Smooth muscle cell (in vitro differentiated cells): ENCODE measurements at regions not wholly inside any gene's neighbourhood (a gene's known extent, or its start where the extent isn't known, plus 50 kb on each side); places are given as distances from the start of the nearest gene placed in this dataset.

ENCODE experiments used
- DNase-seq: peaks from one replicate; lab custom pipeline; 2025; ENCODE audit not compliant: unreplicated experiment; lab: John Stamatoyannopoulos, UW
- H2AFZ ChIP-seq: fragments of 200-600 bp; sonication (generic); 2 replicates; pipeline ENCODE4 v1.6.0; 2016; ENCODE audit warnings: antibody characterized with exemption, low read depth, mild to moderate bottlenecking
- H3F3A ChIP-seq: fragments of 200-600 bp; sonication (generic); 2 replicates; pipeline ENCODE4 v1.6.0; 2017; ENCODE audit warnings: antibody characterized with exemption, low read depth
- H3K27ac ChIP-seq: fragments of 200-600 bp; sonication (generic); 2 replicates; pipeline ENCODE4 v1.5.1; 2016; ENCODE audit warnings: low read depth, mild to moderate bottlenecking
- H3K27me3 ChIP-seq: fragments of 200-600 bp; sonication (generic); 2 replicates; pipeline ENCODE4 v1.6.1; 2016; ENCODE audit warnings: low read depth, mild to moderate bottlenecking
- H3K36me3 ChIP-seq: fragments of 200-600 bp; sonication (generic); 2 replicates; pipeline ENCODE4 v1.5.1; 2016; ENCODE audit warnings: low read depth
- H3K4me1 ChIP-seq: fragments of 200-600 bp; sonication (generic); 2 replicates; pipeline ENCODE4 v1.5.1; 2016; ENCODE audit warnings: low read depth
- H3K4me2 ChIP-seq: fragments of 200-600 bp; sonication (generic); 2 replicates; pipeline ENCODE4 v1.6.0; 2016; ENCODE audit warnings: mild to moderate bottlenecking
- H3K4me3 ChIP-seq: fragments of 200-600 bp; sonication (generic); 2 replicates; pipeline ENCODE4 v1.5.1; 2016; ENCODE audit warnings: mild to moderate bottlenecking
- H3K79me2 ChIP-seq: fragments of 200-600 bp; sonication (generic); 2 replicates; pipeline ENCODE4 v1.6.0; 2016; ENCODE audit warnings: low read depth, mild to moderate bottlenecking
- H3K9ac ChIP-seq: fragments of 200-600 bp; sonication (generic); 2 replicates; pipeline ENCODE4 v1.6.0; 2016; ENCODE audit warnings: low read depth
- H3K9me3 ChIP-seq: fragments of 200-600 bp; sonication (generic); replicated peaks from 2 replicates; pipeline ENCODE4 v1.5.1; 2016; ENCODE audit warnings: low read depth
- H4K20me1 ChIP-seq: fragments of 200-600 bp; sonication (generic); 2 replicates; pipeline ENCODE4 v1.6.0; 2016; ENCODE audit warnings: low read depth
- WGBS: methylation state at CpG from one replicate; pipeline ENCODE4 v1.1.7; 2016; ENCODE audit warnings: low lambda C conversion rate; 5-methylcytosine and 5-hydroxymethylcytosine counted together
- TF ChIP-seq, protein P1 (sequence below): fragments of 200-600 bp; sonication (generic); IDR thresholded peaks from 2 replicates; pipeline ENCODE4 v1.5.1; 2017; ENCODE audit warnings: borderline replicate concordance, mild to moderate bottlenecking, antibody characterized with exemption; ENCODE audit not compliant: insufficient read depth, poor library complexity, severe bottlenecking

DNA sequence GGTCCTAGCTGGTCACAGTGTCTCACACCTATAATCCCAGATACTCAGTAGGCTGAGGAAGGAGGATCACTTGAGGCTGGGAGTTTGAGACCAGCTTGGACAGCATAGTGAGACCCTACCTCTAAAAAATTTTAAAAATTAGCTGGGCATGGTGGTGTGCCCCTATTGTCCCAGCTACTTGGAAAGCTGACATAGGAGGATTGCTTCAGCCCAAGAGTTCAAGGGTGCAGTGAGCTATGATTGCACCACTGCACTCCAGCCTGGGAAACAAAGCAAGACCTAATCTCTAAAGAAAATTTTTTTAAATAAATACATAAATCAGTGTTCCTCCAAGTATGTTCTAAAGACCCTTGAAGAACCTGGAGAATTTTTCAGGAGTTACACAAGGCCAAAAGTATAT is 50.6 kb upstream of the GNAO1 start:
- H3K27me3 ChIP-seq, result no peaks in the 10 kb centered on the region
- no peaks in the 10 kb centered on the region for H3K9me3 ChIP-seq
- H3K4me2 ChIP-seq, result no peak overlapping the region
- TF ChIP-seq, protein P1, sequence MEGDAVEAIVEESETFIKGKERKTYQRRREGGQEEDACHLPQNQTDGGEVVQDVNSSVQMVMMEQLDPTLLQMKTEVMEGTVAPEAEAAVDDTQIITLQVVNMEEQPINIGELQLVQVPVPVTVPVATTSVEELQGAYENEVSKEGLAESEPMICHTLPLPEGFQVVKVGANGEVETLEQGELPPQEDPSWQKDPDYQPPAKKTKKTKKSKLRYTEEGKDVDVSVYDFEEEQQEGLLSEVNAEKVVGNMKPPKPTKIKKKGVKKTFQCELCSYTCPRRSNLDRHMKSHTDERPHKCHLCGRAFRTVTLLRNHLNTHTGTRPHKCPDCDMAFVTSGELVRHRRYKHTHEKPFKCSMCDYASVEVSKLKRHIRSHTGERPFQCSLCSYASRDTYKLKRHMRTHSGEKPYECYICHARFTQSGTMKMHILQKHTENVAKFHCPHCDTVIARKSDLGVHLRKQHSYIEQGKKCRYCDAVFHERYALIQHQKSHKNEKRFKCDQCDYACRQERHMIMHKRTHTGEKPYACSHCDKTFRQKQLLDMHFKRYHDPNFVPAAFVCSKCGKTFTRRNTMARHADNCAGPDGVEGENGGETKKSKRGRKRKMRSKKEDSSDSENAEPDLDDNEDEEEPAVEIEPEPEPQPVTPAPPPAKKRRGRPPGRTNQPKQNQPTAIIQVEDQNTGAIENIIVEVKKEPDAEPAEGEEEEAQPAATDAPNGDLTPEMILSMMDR, result no peak
- no peak overlapping the region for H2AFZ ChIP-seq
- no peak for DNase-seq
- no peaks in the 10 kb centered on the region for H3K4me1 ChIP-seq
- H3K36me3 ChIP-seq, result no peaks in the 10 kb centered on the region
- no peak overlapping the region for H3K27ac ChIP-seq
- no peak overlapping the region for H3K4me3 ChIP-seq
- no peak overlapping the region for H3K9ac ChIP-seq
- H3F3A ChIP-seq, result no peaks in the 10 kb centered on the region
- H3K79me2 ChIP-seq, result no peaks in the 10 kb centered on the region
- H4K20me1 ChIP-seq, result no peaks in the 10 kb centered on the region

DNA sequence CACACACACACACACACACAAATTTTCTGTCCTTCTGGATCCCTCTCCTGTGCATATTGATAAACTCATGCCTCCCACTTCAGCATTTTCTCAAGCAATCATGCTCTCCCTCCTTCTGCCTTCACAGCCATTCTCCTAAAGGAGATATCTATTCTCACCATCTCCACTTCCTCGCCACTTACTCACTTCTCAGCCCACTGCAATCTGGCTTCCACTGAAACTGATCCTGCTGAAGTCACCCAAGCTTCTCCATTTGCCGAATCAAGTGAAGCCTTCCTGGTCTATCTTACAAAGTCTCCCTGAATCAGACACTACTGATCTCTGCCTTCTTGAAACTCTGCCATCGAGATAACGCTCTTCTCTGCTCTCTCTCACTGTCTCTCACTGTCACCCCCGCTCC is 54.0 kb upstream of the GNAO1 start:
- whole genome bisulfite sequencing, result 38% methylated on average over 5 of the region's 5 CpGs

DNA sequence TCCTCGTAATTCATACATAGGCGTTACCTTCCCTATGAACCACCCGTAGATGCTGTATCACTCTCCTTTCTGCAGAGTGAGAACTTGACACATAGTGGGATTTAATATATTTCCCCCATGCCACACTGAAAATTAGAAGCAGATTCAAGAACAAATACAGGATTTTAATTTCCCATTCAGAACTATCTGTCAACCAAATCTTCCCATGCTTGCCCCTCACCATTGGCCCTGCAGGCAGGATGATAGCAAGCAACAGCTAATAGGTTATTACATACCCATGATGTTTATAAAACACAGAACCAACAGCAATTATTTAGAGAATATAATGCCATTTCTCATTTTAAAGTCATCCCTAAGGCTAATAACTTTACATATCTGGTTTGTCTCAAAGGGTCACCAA is 55.0 kb upstream of the GNAO1 start:
- DNase-seq, result no peak
- Histone ChIP-seq H4K20me1 (no peaks in the 10 kb centered on the region), H3K9ac (no peak overlapping the region), H3K4me2 (no peak overlapping the region), H3K4me3 (no peak overlapping the region), H3K36me3 (no peaks in the 10 kb centered on the region), H3K27me3 (peaks cover 15% of the 10 kb centered on the region), H2AFZ (no peak overlapping the region), H3K27ac (no peak overlapping the region), H3K4me1 (no peaks in the 10 kb centered on the region), H3K79me2 (no peaks in the 10 kb centered on the region), H3F3A (no peaks in the 10 kb centered on the region), H3K9me3 (no peaks in the 10 kb centered on the region)
- 62% methylated on average over 3 of the region's 3 CpGs for WGBS
- TF ChIP-seq, protein P1, result no peak

More for the DNA sequence above, 54.0 kb upstream of the GNAO1 start:
- Histone ChIP-seq H3K4me2 (no peak overlapping the region), H3K27ac (no peak overlapping the region), H2AFZ (no peak overlapping the region), H3K79me2 (no peaks in the 10 kb centered on the region), H3K4me3 (no peak overlapping the region), H4K20me1 (no peaks in the 10 kb centered on the region), H3K9ac (no peak overlapping the region), H3K9me3 (no peaks in the 10 kb centered on the region), H3F3A (no peaks in the 10 kb centered on the region), H3K36me3 (no peaks in the 10 kb centered on the region), H3K27me3 (peaks cover 15% of the 10 kb centered on the region), H3K4me1 (no peaks in the 10 kb centered on the region)
- TF ChIP-seq, protein P1, result no peak
- DNase-seq, result no peak

DNA sequence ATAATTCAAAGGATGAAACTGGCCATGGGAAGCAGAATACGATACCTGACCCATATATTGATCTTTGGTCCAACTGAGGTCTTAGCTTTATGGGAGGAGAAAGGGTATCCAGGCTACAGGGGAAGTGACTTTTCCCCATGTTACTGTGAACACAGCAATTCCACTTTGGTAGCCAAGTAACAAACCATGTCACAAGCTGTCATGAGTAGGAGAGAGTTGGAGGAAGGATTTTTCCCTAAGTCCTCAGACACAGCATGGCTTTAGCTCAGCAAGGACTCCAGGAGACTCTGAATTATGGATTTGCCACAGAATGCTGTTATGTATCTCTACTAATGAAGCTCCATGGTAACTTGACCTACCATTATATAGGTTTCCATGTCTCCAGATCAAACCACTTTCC is 56.5 kb upstream of the GNAO1 start:
- Histone ChIP-seq H3K9ac (no peak overlapping the region), H3K9me3 (no peaks in the 10 kb centered on the region), H3K4me2 (no peak overlapping the region), H2AFZ (no peak overlapping the region), H3K79me2 (no peaks in the 10 kb centered on the region), H3K27me3 (peaks cover 28% of the 10 kb centered on the region), H3K36me3 (no peaks in the 10 kb centered on the region), H4K20me1 (no peaks in the 10 kb centered on the region), H3K4me1 (no peaks in the 10 kb centered on the region), H3F3A (no peaks in the 10 kb centered on the region), H3K27ac (no peak overlapping the region), H3K4me3 (no peak overlapping the region)
- WGBS, result 62% methylated on average over 1 of the region's 1 CpG
- no peak for DNase-seq
- TF ChIP-seq, protein P1, result no peak
